ENCODE measurements at regions not wholly inside any gene's neighbourhood (a gene's known extent, or its start where the extent isn't known, plus 50 kb on each side); places are given as distances from the start of the nearest gene placed in this dataset.

GRCh38 chr22:47582067-47582466 lies 819.6 kb downstream of the TBC1D22A start:
- no peak for DNase-seq

- DNase-seq = no peak
Observed at GRCh38 chr22:47580121-47580520, 817.7 kb downstream of the TBC1D22A start.

DNA sequence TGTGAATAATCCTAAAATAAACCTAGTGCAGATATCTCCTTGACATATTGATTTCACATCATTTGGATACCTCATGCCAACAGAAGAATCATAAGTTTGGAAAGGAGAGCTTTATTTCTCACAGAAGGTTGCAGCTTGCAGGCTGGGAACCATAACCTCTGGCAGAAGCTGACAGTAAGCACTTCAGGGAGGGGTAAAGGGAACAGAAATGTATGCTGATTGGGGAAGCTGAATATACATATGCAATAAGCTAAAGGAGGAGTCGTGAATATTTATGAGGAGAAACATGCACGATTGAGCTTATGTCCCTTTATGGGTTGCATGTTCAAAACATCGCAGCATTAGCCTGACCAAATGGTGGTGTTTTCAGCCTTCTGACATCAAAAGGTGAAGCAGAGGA lies 814.5 kb downstream of the TBC1D22A start:
- no peak for DNase-seq

DNA sequence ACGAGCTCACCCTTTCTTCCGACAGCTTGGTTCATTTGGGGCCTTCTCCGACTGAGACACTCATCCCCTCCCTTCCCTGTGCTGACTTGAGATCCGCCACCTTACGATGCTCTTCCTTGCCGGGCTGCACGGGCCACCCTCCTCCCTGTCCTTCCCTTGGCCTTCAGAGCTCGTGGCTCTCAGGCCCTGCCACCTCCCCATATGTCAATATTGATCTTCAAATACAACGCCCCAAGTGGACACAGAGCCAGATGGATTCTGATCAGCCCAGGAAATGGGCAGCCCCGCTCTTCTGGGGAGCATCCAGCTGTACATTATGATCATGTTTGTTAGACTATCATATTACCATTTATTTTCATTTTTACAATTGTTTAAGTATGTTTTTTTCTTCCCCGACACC lies 812.8 kb downstream of the TBC1D22A start:
- no peak for DNase-seq

- no peak for DNase-seq
Observed at GRCh38 chr22:47574556-47574955, 812.1 kb downstream of the TBC1D22A start.

GRCh38 chr22:47573141-47573540 lies 810.7 kb downstream of the TBC1D22A start:
- DNase-seq = no peak

DNA sequence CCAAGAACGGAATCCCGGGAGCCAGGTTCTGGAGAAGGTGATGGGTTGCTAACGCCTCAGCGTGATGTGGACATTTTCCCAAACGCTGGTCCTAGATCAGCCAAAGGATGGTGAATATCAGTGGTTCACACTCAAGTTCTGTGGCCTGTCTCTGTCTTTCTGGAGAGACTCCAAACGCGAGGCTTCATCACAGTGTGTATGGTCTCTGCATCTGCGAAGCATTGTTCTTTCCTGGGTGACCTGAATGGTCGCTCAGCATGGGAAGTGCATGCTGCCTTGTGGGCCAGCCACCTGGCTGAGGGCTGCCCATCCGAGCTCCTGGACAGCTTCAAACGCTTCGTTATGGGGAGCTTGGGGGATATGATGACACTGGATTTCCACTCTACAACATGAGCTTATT lies 810.0 kb downstream of the TBC1D22A start:
- DNase-seq = no peak

- DNase-seq = no peak
Observed at GRCh38 chr22:47571616-47572015, 809.2 kb downstream of the TBC1D22A start.

DNA sequence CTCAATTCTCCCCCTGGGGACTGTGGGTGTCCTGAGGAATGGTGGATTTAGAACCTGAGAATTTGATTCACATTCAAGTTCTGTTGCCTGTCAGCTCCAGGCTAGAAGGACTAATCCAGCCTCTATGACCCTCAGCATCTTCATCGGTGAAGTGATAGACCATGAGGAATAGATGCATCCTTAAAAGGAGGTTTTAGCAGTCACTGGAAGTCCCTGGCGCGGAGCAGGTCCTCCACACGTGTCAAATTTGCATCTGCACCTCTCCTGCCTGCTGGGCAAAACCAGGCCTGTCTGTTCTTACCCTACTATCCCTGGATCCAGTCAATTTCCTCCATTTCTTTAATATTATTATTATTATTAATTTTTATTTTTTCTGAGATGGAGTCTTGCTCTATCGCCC lies 808.4 kb downstream of the TBC1D22A start:
- no peak for DNase-seq

- no peak for DNase-seq
Observed at GRCh38 chr22:47570300-47570685, 807.8 kb downstream of the TBC1D22A start.

DNA sequence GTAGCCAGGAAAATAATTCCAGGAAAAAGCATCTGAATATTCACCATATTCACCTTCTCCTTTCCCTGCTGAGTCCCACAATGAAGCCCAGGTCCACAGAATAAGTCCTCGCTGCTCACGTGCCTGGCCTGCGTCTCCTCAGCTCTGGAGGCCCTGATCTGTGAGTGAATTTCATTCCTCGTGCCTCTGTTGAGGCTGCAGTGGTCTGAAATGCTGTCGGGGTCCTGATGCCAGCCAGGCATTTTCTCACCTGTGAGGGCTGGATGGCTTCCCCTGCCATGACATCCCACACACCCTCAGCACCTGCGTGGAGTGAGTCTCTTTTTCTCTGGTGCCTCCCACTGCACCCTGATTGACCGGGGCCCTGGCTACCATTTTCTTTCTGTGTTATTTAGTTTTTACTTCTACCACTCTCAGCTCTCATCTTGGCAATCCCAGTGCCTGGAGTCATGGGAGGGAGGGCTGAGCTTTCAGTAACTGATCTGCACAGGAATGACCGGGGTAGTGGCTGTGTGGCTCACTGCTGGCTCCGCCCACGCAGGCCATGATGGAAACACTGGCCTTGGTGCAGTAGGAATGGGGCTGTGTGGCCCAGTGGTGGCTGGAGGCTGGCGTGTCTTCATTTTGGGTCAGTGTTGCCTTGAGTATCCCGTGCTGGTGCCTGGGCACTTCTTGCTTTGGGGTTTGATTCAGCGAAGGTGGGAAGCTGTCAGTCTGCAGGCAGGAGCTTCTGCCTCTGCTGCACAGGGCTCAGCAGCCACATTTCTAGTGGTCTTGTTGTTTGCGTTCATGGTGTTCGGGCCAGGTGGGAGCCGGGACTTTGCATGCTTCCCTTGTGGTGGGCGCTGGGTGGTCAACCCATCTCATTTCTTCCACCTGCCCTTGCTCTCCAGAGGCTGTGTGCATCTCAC lies 807.2 kb downstream of the TBC1D22A start:
- no peak for DNase-seq

- no peak for DNase-seq
Observed at GRCh38 chr22:47568700-47569099, 806.2 kb downstream of the TBC1D22A start.

GRCh38 chr22:47567126-47568090 lies 805.0 kb downstream of the TBC1D22A start:
- DNase-seq = no peak

DNA sequence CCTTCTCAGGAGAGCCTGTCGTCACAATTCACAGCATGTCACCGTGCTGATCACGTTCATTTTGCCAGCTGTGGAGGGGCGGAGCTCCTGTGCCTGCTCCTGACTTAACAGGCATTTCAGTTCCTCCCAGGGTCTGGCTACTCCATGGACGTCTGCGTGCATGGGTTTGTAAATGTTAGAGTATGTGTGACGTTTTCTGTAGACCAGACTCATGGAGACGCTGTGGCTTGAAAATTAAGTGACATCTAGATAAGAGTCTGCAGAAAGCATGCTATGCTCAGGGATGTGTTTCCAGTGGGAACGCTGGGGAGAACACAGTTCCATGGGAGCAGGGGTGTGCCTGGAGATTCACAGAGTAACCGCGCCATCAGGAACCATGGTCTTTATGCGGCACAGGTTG lies 804.0 kb downstream of the TBC1D22A start:
- DNase-seq = no peak

DNA sequence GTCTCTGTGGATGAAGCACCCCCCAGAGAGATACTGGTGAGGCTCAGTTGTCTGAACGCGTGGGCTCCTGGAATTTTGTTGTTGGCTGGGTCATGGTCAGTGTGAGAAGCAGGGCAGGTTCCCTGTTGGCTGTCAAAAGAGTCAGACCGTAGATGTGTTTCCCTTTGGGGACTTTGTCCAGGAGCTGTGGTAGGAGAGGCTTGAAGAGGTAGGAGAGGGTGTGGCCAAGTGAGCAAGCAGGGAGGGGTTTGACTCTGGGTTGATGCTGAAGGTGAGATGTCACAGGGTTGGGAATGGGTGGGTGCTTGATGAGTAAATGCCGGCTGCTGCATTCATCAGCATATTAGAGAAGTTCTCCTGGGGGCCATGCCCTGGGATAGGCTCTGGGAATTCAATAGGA lies 803.2 kb downstream of the TBC1D22A start:
- no peak for DNase-seq

DNA sequence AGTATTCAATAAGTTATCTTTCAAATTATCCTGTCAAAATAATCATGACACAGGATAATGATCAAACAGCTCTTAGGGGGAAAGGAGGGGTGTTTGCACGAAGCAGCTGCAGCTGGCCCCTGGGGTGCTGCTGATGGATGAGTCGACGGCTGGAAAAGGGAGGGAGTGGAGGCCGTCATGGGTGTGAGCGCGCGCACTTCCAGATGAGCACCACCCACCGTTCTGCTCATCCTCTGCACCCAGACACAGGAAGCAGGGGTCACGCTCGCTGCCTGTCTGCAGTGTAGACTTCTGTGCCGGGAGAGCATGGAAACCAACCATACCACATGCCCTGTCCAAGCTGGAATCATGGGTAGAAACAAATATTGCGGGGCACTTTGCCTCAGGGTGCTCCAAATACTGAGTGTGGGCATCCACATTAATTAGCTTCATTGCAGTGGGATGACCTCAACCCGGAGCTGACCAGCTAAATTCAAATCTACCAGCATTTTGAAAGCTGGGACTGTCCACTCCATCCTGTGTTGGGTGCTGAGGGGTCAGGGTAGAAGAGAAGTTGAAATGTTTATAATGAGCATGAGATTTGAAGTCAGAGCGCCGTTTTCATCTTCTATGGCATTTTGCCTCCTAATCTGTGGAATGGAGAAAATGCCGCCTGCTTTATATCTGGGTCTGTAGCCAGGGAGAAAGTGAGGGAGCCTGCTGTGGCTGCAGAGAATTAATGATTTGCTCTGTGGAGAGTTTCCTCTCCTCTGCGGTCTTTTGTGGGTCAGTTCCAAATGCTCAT lies 802.4 kb downstream of the TBC1D22A start:
- DNase-seq = no peak

DNA sequence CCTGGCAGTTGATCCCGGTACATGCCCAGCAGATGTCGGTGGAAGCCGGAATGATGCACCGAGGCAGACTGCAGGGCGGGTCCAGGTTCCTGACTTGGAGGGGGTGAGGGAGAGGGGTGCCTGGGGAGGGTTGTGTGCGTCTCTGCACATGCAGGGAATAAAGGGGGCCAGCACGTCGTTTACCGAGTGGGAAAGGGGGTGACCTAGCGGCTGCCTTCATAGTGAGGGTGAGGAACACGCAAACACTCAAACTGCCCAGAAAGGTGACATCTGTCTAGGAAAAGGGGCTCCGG lies 801.7 kb downstream of the TBC1D22A start:
- no peak for DNase-seq

- no peak for DNase-seq
Observed at GRCh38 chr22:47563406-47564157, 801.1 kb downstream of the TBC1D22A start.

DNA sequence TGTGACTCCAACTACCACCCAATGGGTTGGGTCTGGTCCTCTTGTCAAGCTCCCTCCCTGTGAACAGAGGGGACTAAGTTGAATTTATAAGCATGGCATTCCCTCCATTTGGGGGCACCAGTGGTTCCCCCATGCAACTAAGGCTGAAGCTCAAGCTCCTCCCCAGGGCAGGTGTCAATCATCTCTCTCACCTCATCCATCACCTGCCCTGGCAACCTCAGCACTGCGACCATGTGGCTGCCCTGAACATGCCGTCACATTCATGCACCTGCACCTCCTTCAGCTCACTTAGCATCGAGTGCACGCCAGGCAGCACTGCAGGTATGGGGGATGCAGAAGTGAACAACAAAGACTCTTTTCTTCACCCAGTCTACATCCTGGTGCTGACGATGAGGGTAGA lies 799.3 kb downstream of the TBC1D22A start:
- DNase-seq = no peak

DNA sequence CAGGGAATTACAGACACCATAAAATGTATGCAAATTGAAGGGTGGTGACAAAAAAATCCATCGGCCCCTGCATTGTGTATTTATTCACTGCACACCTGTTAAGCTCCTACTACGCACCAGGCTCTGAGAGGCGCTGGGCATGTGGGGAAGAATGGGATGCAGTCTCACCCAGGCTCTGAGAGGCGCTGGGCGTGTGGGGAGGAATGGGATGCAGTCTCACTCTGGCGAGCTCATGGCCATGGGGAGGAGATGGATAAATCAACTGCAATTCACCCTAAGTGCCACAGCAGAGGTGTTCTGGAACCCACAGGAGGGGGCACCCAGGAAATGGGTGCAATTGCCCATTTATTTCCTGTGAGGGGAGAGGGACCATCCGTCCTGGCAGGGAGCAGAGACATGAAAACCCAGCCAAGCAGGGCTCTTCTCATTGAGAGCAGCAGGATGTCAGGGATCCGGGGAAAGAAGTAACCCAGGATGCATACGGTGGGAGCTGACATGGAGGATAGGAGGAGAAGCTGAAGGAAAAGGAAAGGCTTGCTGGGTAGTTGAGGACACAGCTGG lies 798.7 kb downstream of the TBC1D22A start:
- DNase-seq = no peak

GRCh38 chr22:47558828-47559700 lies 796.6 kb downstream of the TBC1D22A start:
- no peak for DNase-seq

Data from hematopoietic multipotent progenitor cell treated with erythropoietin and hydrocortisone succinate and interleukin-3 and kit ligand, for 4 days (in vitro differentiated cells).